ENCODE measurements at regions not wholly inside any gene's neighbourhood (a gene's known extent, or its start where the extent isn't known, plus 50 kb on each side); places are given as distances from the start of the nearest gene placed in this dataset.

- DNase-seq (ENCODE audit: low spot score) = no peak
- no peaks in the 10 kb centered on the region for H3K36me3 Mint-ChIP-seq (ENCODE audit: low read depth)
- H3K4me3 Mint-ChIP-seq = no peak overlapping the region
- no peak overlapping the region for H3K27ac Mint-ChIP-seq
- no peaks in the 10 kb centered on the region for H3K27me3 Mint-ChIP-seq (ENCODE audit: insufficient read depth)
- H3K4me1 Mint-ChIP-seq (ENCODE audit: low read depth) = no peaks in the 10 kb centered on the region
- intact Hi-C loops (cut with micrococcal nuclease) = no loop called here
- H3K9me3 Mint-ChIP-seq = no peaks in the 10 kb centered on the region
Measured at GRCh38 chr3:144165482-144165881, 193.9 kb downstream of the DIPK2A start.

DNA sequence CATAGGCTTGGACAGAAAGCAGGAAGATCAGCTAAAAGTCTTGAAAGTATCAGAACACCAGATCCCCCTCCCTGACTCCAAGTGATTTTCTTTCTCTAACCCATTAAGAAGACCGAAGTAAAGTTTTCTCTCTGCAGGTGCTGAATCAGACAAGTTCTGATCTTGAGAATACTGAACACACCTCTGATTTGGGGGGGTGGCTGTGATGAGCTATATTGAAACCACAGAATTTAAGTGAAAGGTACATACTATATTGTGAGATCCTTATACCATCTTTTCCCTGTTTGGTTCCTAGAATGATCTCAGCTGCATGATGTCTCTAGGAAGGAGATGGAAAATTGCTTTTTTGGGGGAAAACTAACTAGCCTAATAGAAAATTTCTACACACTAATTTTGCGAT lies 196.0 kb downstream of the DIPK2A start:
- Mint-ChIP-seq H3K36me3 (ENCODE audit: low read depth) (no peaks in the 10 kb centered on the region), H3K9me3 (no peaks in the 10 kb centered on the region), H3K27me3 (ENCODE audit: insufficient read depth) (no peaks in the 10 kb centered on the region), H3K27ac (no peak overlapping the region), H3K4me1 (ENCODE audit: low read depth) (no peaks in the 10 kb centered on the region), H3K4me3 (no peak overlapping the region)
- intact Hi-C loops (cut with micrococcal nuclease) = no loop called here
- no peak for DNase-seq (ENCODE audit: low spot score)

GRCh38 chr3:144173491-144173890 lies 201.9 kb downstream of the DIPK2A start:
- intact Hi-C loops (cut with micrococcal nuclease) = no loop called here
- Mint-ChIP-seq H3K27me3 (ENCODE audit: insufficient read depth) (no peaks in the 10 kb centered on the region), H3K27ac (no peak overlapping the region), H3K36me3 (ENCODE audit: low read depth) (no peaks in the 10 kb centered on the region), H3K4me3 (no peak overlapping the region), H3K9me3 (no peaks in the 10 kb centered on the region), H3K4me1 (ENCODE audit: low read depth) (no peaks in the 10 kb centered on the region)
- DNase-seq (ENCODE audit: low spot score) = no peak

GRCh38 chr3:144175644-144176425 lies 204.2 kb downstream of the DIPK2A start:
- no peak for DNase-seq (ENCODE audit: low spot score)
- intact Hi-C loops (cut with micrococcal nuclease) = no loop called here
- H3K27ac Mint-ChIP-seq = no peak overlapping the region

GRCh38 chr3:144177649-144178048 lies 206.0 kb downstream of the DIPK2A start:
- no peaks in the 10 kb centered on the region for H3K27me3 Mint-ChIP-seq (ENCODE audit: insufficient read depth)
- H3K9me3 Mint-ChIP-seq = no peaks in the 10 kb centered on the region
- no peaks in the 10 kb centered on the region for H3K4me1 Mint-ChIP-seq (ENCODE audit: low read depth)
- no peaks in the 10 kb centered on the region for H3K36me3 Mint-ChIP-seq (ENCODE audit: low read depth)
- H3K27ac Mint-ChIP-seq = no peak overlapping the region
- no peak overlapping the region for H3K4me3 Mint-ChIP-seq
- DNase-seq (ENCODE audit: low spot score) = no peak
- intact Hi-C loops (cut with micrococcal nuclease) = no loop called here

More at GRCh38 chr3:144175644-144176425, 204.2 kb downstream of the DIPK2A start:
- H3K36me3 Mint-ChIP-seq (ENCODE audit: low read depth) = no peaks in the 10 kb centered on the region
- no peak overlapping the region for H3K4me3 Mint-ChIP-seq
- no peaks in the 10 kb centered on the region for H3K9me3 Mint-ChIP-seq
- no peaks in the 10 kb centered on the region for H3K4me1 Mint-ChIP-seq (ENCODE audit: low read depth)
- no peaks in the 10 kb centered on the region for H3K27me3 Mint-ChIP-seq (ENCODE audit: insufficient read depth)

DNA sequence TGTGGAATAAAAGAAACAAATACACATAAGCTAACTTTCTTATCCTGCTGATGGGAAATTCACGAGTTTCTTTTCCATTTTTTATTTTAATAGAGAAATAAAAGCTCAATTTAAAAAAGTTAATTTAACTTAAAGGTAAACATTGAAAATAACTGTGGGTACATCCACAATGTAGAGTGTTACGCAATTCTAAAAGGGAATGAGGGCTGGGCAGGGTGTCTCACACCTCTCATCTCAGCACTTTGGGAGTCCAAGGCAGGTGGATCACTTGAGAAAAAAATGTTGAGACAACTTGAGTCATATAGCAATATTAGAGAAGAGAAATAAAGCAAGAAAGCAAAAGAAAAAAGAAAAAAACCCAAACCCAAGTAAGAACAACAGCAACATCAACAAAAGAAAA lies 207.0 kb downstream of the DIPK2A start:
- H3K9me3 Mint-ChIP-seq = no peaks in the 10 kb centered on the region
- H3K4me1 Mint-ChIP-seq (ENCODE audit: low read depth) = no peaks in the 10 kb centered on the region
- no peaks in the 10 kb centered on the region for H3K27me3 Mint-ChIP-seq (ENCODE audit: insufficient read depth)
- H3K36me3 Mint-ChIP-seq (ENCODE audit: low read depth) = no peaks in the 10 kb centered on the region
- H3K4me3 Mint-ChIP-seq = no peak overlapping the region
- DNase-seq (ENCODE audit: low spot score) = no peak
- intact Hi-C loops (cut with micrococcal nuclease) = no loop called here
- no peak overlapping the region for H3K27ac Mint-ChIP-seq

DNA sequence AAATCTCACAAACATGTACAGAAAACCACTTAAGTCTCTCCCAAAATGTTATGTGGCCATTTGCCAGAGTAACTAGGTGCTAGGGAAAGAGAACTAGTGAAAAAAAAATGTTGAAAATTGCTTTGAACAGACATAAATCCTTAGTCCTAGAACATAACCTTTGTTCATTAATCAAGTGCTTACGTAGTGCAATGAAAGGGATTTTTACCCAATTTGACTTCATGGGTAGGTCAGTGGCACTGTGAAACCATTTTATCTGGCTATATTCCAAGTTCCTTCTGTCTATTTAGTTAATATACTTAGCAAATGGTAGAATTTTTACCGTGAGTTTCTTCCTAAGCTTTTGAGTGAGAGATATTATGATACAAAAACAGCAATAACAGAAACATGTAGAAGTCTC lies 209.4 kb downstream of the DIPK2A start:
- H3K36me3 Mint-ChIP-seq (ENCODE audit: low read depth) = no peaks in the 10 kb centered on the region
- H3K9me3 Mint-ChIP-seq = no peaks in the 10 kb centered on the region
- H3K4me3 Mint-ChIP-seq = no peak overlapping the region
- no peaks in the 10 kb centered on the region for H3K4me1 Mint-ChIP-seq (ENCODE audit: low read depth)
- H3K27ac Mint-ChIP-seq = no peak overlapping the region
- no peak for DNase-seq (ENCODE audit: low spot score)
- H3K27me3 Mint-ChIP-seq (ENCODE audit: insufficient read depth) = no peaks in the 10 kb centered on the region
- intact Hi-C loops (cut with micrococcal nuclease) = no loop called here

DNA sequence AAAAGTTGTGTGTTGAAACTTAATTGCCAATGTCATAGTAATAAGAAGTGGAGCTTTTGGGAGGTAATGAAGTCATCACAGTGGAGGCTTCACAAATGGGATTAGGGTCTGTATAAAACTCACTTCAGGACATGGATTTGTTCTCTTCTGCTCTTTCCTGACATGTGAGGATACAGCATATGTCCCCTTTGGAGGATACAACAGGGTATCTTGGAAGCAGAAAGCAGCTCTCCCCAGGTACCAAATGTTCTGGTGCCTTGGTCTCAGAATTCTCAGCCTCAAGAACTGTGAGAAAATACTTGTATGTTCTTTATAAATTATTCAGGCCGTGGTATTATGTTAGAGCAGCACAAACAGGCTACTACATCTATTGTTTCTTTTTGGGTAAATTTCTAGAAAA lies 210.9 kb downstream of the DIPK2A start:
- no peaks in the 10 kb centered on the region for H3K4me1 Mint-ChIP-seq (ENCODE audit: low read depth)
- no peak overlapping the region for H3K27ac Mint-ChIP-seq
- no peak overlapping the region for H3K4me3 Mint-ChIP-seq
- DNase-seq (ENCODE audit: low spot score) = no peak
- no peaks in the 10 kb centered on the region for H3K27me3 Mint-ChIP-seq (ENCODE audit: insufficient read depth)
- intact Hi-C loops (cut with micrococcal nuclease) = no loop called here
- no peaks in the 10 kb centered on the region for H3K9me3 Mint-ChIP-seq
- no peaks in the 10 kb centered on the region for H3K36me3 Mint-ChIP-seq (ENCODE audit: low read depth)

GRCh38 chr3:144185276-144185675 lies 213.7 kb downstream of the DIPK2A start:
- no peak for DNase-seq (ENCODE audit: low spot score)
- no peaks in the 10 kb centered on the region for H3K9me3 Mint-ChIP-seq
- no peaks in the 10 kb centered on the region for H3K4me1 Mint-ChIP-seq (ENCODE audit: low read depth)
- H3K36me3 Mint-ChIP-seq (ENCODE audit: low read depth) = no peaks in the 10 kb centered on the region
- H3K27me3 Mint-ChIP-seq (ENCODE audit: insufficient read depth) = no peaks in the 10 kb centered on the region
- no peak overlapping the region for H3K27ac Mint-ChIP-seq
- no peak overlapping the region for H3K4me3 Mint-ChIP-seq
- intact Hi-C loops (cut with micrococcal nuclease) = no loop called here

DNA sequence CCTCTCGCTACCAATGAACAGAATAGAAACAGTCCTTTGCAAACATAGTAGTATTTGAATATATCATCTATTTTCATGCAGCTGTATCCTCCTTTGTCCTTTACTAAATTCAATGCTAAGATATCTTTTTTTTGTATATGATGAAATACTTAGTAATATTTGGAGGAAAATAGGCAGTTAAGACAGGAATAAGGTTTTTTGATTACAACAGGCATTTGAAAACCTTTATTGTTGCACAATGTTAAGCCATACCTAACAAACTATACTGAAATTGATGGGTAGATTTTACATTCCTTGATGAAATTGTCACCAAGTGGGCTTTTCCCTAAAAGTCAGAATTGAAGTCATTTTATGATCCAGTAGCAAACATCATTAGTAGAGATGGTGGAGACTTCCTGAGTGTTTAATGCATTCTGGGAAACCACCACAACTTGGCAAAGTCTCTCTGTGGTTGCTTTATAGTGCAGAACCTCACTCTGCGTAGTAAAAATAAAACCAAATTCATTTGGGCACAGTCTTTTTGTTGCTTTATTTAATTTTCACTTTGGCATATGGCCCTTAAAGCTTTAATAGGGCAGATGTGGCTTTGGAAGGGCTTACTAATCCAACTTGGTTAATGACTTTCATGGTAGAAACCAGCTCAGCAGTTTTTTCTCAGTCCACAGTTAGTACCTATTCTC lies 216.0 kb downstream of the DIPK2A start:
- DNase-seq (ENCODE audit: low spot score) = no peak
- H3K4me3 Mint-ChIP-seq = no peak overlapping the region
- intact Hi-C loops (cut with micrococcal nuclease) = no loop called here
- H3K36me3 Mint-ChIP-seq (ENCODE audit: low read depth) = no peaks in the 10 kb centered on the region
- H3K27me3 Mint-ChIP-seq (ENCODE audit: insufficient read depth) = no peaks in the 10 kb centered on the region
- no peak overlapping the region for H3K27ac Mint-ChIP-seq
- no peaks in the 10 kb centered on the region for H3K9me3 Mint-ChIP-seq
- H3K4me1 Mint-ChIP-seq (ENCODE audit: low read depth) = no peaks in the 10 kb centered on the region

DNA sequence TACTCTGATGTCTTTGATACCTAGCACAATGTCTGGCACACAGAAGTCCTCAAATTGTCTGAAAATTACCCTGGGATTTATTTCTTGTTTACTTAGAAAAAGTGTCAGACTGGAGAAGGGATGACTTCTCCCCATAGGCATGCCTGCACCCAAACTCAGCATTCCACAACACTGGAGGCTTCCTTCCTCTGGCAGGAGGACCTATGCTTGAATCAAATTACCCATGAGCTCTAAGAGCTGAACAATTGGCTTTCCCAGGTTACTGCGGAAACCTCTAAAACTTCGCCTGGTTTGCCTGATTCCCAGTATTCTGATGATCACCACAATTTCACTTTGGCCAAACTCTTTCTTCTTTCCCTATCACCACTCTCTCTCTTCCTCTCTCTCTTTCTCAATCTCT lies 217.4 kb downstream of the DIPK2A start:
- Mint-ChIP-seq H3K27me3 (ENCODE audit: insufficient read depth) (no peaks in the 10 kb centered on the region), H3K9me3 (peaks cover 3% of the 10 kb centered on the region), H3K27ac (no peak overlapping the region), H3K36me3 (ENCODE audit: low read depth) (no peaks in the 10 kb centered on the region), H3K4me3 (no peak overlapping the region), H3K4me1 (ENCODE audit: low read depth) (no peaks in the 10 kb centered on the region)
- no peak for DNase-seq (ENCODE audit: low spot score)
- intact Hi-C loops (cut with micrococcal nuclease) = no loop called here

DNA sequence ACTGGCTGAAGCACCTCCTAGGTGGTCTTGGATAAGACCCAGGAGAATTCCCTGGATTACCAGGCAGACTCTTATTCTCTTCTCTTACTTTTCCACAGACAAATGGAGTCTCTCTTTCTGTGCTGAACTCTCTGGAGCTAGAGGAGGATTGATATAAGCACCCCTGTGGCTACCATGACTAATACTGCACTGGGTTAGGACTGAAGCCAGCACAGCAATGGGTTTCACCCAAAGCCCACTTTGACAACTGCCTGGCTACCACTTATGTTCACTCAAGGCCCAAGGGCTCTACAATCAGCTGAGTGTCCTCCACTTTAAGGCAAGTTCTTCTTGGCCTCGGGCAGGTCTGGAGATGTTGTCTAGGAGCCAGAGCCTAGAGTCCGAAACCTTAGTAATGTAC lies 225.5 kb downstream of the DIPK2A start:
- no peak overlapping the region for H3K4me3 Mint-ChIP-seq
- intact Hi-C loops (cut with micrococcal nuclease) = no loop called here

DNA sequence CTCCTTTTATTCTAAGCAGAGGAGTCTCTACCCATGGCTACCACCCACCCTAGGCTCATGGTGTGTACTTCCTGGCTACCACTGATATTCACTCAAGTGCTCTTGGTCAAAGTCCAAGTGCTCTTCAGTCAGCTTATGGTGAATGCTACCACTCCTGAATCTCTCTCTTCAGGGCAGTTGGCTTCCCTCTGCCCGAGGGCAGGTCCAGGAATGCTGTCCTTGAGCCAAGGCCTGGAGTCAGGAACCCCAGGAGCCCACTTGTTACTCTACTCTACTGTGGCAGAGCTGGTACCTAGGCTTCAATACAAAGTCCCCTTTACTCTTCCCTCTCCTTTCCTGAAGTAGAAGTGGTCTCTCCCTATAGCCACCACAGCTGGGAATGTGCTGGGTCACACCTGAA lies 226.0 kb downstream of the DIPK2A start:
- Mint-ChIP-seq H3K4me3 (no peak overlapping the region), H3K27ac (no peak overlapping the region), H3K36me3 (ENCODE audit: low read depth) (no peaks in the 10 kb centered on the region), H3K9me3 (peaks cover 13% of the 10 kb centered on the region), H3K4me1 (ENCODE audit: low read depth) (no peaks in the 10 kb centered on the region), H3K27me3 (ENCODE audit: insufficient read depth) (peaks cover 1% of the 10 kb centered on the region)
- intact Hi-C loops (cut with micrococcal nuclease) = no loop called here
- DNase-seq (ENCODE audit: low spot score) = no peak

More for the DNA sequence above, 225.5 kb downstream of the DIPK2A start:
- DNase-seq (ENCODE audit: low spot score) = no peak
- Mint-ChIP-seq H3K9me3 (peaks cover 13% of the 10 kb centered on the region), H3K27ac (no peak overlapping the region), H3K36me3 (ENCODE audit: low read depth) (no peaks in the 10 kb centered on the region), H3K27me3 (ENCODE audit: insufficient read depth) (peaks cover 1% of the 10 kb centered on the region), H3K4me1 (ENCODE audit: low read depth) (no peaks in the 10 kb centered on the region)
